A204.1 (cell line): ENCODE measurements at regions not wholly inside any gene's neighbourhood (a gene's known extent, or its start where the extent isn't known, plus 50 kb on each side); places are given as distances from the start of the nearest gene placed in this dataset.
"Not testable (repeated sequence)": the region's sequence is repeated elsewhere in the genome, so short reads cannot be mapped to it uniquely, and the experiment has no call there.

Source experiments
- FAIRE-seq: peaks from 2 replicates; lab custom pipeline; 2012; peaks lifted over from hg19 to GRCh38; lab: Jason Lieb, UNC

DNA sequence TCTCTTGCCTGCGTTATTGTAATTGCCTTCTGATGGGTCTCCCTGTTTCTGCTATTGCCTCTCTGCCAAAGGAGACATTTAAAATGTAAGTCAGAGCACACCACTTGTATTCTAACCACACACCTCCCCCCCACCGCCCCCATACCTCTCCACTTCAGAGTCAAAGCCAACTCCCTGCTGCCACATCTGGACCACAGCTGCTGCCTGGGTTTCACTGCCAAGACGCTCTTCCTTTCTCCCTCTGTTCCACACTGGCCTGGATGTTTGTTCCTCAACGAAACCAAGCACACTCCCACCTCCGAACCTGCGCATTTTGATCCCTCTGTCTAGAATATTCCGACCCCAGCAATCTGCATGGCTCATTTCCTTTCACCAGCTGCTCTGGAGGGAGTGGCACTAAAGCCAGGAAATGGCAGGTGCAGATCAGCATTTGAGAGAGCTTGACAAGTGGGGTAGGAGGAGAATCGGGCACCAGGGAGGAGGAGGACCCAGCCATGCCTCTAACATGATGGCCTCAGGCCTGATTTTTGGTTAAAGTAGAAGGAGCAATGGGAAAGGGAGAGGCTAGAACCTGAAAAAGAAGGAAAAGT lies 92.4 kb upstream of the HS3ST2 start:
- no peak for FAIRE-seq

DNA sequence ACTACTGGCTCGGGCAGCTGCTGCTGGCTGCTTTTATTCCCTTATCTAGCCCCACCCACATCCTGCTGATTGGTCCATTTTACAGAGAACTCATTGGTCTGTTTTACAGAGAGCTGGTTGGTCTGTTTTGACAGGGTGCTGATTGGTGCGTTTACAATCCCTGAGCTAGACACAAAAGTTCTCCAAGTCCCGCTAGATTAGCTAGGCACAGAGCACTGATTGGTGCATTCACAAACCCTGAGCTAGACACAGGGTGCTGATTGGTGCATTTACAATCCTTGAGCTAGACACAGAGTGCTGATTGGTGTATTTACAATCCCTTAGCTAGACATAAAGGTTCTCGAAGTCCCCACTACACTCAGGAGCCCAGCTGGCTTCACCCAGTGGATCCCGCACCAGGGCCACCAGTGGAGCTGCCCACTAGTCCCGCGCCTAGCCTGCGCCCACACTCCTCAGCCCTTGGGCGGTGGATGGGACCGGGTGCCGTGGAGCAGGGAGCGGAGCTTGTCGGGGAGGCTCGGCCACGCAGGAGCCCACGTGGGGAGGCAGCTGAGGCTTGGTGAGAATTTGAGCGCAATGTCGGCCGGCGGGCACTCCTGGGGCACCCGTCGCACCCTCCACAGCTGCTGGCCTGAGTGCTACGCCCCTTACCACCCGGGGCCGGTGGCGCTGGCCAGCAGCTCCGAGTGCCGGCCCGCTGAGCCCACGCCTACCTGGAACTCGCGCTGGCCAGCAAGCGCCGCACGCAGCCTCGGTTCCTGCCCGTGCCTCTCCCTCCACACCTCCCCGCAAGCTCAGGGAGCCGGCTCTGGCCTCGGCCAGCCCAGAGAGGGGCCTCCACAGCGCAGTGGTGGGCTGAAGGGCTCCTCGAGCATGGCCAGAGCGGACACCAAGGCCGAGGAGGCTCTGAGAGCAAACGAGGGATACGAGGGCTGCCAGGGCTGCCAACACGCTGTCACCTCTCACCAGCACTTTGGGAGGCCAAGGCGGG lies 91.1 kb upstream of the HS3ST2 start:
- FAIRE-seq: not testable (repeated sequence)

DNA sequence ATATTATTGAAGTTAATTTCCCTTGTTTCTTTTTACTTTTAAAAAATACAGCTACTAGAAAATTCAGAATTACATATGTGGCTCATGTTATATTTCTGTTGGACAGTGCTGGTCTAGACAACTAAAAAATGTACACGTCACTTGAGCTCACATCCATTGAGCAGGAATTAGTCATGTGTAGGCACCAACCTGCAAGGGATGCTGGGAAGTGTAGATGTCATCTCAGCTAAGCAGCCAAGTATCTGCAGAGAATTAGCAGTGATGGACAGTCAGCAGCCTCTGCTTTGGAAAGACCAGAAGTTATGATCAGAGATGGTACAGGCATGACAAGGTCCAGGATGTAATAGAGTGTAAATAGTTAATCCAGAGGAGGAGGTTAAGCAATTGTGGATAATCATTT lies 87.1 kb upstream of the HS3ST2 start:
- FAIRE-seq: no peak

DNA sequence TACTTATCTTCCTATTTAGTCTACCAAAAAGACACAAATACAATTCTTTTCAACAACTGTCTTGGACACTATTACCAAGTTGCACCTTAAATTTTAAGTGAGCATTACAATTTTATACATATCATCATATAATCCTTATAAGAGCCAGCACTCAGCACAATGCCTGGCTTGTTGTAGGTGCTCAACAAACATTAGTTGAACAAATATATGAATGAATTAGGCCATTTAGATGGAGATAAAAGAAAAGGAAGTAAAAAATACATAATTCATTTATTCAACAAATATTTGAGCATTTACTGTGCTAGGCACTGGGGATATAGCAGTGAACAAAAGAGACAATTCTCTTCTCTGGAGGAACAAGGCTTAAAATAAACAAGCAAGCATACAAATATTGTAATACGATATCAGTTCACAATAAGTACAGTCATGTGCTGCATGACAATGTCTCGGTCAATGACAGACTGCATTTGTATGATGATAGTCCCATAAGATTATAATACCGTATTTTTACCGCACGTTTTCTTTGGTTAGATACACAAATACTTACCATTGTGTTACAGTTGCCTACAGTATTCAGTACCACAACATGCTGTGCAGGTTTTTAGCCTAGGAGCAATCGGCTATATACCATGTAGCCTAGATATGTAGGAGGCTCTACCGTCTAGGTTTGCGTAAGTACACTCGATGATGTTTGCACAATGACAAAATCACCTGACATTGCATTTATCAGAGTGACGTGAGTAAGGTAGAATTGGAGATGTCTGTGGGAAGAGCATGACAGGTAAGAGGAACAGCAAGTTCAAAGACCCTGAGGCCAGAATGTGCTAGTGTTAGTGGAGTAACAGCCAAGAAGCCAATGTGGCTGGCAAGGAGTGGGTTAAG lies 86.4 kb upstream of the HS3ST2 start:
- no peak for FAIRE-seq

DNA sequence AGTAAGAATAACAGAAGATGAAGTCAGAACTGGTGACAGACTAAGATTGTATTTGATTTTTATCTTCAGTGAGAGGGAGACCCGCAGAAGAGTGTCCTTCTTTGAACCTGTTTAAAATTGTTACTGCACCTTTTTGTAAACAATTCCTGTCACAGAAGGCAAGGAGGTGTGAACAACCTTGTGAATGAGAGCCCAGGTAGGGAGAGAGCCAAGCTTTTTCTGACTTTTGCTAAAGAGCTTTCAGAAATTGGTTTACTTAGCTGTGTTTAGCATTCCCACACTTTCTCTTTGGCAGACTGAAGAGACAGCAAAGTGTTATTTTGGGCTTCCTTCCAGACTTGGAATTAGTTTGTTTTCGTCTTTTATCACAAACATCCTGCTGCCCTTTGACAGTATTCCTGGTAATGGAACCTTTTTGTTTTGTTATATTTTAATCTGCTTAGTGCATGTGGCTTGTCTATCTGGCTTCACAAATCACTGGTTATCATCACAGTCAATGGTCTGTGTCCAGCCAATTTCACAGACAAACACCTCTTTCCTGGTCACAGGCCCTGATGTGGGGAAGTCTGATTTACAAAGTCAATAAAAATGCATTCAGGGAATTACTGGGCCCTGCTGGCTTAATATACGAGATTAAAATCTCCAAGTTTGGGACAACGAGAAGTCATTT lies 85.7 kb upstream of the HS3ST2 start:
- no peak for FAIRE-seq

DNA sequence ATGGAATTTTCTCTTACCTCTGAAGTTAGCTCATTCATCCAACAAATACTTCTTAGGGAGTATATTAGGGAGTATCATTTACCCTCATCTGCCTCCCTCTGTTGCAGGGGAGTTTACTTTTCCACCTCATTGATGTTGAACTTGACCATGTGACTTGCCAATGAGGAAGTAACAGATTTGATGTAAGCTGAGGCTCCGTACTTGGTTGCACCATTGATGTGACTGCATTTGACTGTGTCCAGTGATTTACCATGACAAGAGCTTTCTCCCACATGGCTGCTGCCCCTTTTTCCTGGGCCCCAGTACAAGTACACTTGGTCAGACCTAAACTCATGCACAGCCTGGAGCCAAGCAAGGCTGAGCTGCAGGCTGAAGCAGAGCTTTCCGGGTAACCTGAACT lies 81.6 kb upstream of the HS3ST2 start:
- FAIRE-seq: no peak

DNA sequence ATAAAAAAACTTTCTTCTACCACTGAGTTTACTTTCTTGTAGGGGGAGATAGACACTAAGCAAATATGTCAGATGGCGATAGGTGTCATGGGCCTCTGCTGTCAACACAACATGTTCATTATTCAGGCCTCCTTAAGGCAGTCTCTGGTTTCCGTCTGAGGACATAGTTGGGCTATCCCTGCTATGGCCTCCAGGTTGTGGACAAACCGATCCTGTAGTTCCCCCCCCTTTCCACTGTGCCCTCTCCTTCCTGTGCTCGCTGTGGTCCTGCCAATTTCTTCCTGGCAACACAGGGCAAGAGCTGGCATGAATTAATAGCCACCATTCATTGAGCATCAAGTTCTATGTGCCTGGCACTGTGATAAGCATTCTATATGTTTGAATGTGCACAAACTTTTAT lies 81.0 kb upstream of the HS3ST2 start:
- no peak for FAIRE-seq

DNA sequence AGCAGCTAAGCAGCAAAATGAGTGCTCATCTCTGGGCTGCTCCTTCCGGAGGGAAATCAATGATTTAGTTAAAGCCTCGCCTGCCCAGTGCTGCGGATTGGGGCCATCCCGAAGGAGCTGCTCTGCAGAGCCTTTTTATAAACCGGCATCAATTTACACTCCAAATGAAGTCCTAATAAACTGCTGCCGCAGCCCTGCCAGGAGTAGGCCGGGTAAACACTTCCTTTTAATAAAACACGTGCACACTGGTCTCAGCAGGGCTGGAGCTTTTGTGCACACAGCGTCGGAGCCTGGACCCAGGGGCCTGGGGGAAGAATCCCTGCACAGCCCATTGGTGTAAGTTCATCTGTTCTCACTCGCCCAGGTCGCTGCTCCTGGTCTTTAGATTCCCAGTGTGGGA lies 79.6 kb upstream of the HS3ST2 start:
- no peak for FAIRE-seq

DNA sequence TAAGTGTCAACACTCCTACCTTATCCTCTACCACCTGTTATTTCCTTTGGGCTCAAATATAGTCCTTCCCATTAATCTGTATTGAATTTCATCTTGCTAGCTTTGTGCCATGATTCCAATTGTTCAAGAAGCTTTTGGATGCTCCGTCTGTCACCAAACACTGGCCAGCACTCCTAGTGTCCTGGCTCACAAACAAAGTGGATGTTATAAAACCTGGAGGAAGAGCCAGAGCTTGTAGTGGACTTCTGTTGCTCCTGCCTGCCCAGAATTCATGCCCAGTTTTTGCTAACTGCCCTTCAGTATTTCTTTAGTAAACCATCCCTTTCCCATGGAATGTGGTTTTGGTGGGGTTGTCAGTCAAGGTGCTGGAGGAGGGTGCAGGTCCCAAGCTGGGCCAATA lies 77.2 kb upstream of the HS3ST2 start:
- FAIRE-seq: no peak

DNA sequence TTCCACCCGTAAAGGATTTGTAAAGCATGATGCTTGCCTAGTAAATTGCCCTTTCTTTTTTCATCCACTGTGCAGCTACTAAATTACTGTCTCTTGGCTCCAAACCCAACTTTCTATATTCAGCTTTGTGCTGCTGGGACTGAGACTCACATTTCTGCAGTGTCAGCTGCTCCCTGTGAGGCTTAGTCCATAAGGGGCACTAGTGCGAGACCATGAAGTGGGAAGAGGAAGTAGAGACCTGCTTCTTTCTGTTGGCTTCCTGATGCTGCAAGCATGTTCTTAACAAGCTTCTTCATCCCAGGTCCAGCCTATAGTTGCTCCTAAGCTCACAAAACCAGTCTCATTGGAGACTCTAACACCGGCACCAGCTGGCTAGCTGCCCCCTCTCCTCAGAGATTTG lies 74.9 kb upstream of the HS3ST2 start:
- no peak for FAIRE-seq

DNA sequence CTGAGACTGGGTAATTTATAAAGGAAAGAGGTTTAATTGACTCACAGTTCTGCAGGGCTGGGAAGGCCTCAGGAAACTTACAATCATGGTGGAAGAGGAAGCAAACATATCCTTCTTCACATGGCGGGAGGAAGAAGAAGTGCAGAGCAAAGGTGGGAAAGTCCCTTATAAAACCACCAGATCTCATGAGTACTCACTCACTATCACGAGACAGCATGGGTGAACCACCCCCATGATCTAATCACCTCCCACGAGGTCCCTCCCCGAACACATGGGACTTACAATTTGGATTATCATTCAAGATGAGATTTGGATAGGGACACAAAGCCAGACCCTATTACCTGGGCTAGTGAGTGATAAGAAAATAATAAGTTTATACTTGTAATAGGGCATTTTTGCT lies 70.6 kb upstream of the HS3ST2 start:
- FAIRE-seq: no peak

DNA sequence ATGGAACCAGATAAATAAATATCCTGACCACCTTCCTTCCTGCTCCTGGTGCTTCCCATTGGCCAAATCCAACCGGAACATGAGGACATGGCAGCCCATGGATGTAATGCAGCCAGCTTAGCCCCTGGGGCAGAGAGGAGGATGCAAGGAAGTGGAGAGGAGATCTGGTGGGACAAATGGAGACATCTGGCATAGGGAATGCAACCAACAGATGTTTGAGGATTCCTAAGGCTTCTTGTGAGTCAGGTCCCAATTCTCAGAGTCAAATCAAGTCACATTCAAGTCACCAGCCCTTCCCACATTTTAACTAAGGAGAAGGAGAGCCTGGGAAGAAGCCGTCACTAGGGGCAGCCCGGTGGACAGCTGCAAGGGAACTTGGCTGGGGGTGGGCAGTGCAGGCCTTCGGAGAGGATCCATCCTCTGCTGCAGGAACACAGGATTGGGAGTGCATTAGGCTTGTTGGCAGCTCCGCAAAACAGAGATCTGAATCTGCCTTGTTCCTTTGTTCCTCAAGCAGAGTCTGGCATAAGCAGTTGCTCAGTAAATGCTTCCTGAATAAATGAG lies 62.8 kb upstream of the HS3ST2 start:
- no peak for FAIRE-seq

DNA sequence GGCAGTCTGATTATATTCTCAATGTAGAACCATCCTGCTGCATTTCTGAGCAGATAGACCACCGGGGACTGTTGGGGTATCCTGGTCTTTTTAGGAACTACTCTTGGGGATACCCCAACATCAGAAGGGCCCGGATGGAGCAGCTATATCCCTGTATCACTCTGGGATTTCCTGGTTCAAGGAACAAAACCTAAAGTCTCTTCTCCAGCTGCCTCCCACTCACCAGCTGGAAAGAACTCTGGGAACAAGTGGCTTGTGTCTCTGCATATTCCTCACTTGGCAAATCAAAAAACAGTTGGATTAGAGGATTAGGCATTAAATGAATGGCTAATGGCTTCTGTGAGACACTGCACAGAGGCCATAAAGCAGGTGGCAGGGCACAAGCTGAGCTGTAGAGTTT lies 62.3 kb upstream of the HS3ST2 start:
- no peak for FAIRE-seq

DNA sequence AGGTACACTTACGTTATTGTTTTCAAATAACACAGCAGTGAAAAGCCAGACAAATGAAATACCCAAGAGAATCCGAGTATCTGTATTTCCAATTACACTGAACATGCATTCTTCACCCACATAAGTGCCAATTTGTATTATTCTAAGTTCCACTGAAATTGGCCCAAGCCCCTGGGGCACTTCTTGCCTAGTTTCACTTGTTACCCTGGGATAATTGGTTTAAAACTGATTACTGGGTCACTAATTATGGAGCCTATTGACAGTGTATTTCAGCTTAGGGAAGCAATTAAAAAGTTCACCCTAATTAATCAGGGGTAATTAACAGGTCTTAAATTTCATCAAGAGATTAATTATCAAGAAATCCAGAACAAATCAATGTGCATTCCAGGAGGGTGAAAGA lies 60.5 kb upstream of the HS3ST2 start:
- FAIRE-seq: no peak

DNA sequence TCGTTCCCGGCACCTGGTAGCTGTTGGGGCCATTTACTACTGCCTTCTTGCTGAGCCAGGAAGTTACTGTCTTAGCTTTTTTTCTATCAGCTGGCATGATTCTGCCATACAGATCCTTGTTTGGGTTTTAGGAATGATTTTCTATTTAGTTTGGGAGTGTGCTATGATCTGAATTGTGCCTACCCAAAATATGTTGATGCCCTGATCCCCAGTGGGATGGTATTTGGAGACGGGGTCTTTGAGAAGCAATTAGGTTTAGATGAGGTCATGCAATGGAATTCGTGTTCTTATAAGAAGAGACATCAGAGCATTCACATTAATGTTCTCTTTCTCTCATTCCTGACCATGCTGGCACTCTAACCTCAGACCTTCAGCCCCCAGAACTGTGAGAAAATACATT lies 59.4 kb upstream of the HS3ST2 start:
- no peak for FAIRE-seq

DNA sequence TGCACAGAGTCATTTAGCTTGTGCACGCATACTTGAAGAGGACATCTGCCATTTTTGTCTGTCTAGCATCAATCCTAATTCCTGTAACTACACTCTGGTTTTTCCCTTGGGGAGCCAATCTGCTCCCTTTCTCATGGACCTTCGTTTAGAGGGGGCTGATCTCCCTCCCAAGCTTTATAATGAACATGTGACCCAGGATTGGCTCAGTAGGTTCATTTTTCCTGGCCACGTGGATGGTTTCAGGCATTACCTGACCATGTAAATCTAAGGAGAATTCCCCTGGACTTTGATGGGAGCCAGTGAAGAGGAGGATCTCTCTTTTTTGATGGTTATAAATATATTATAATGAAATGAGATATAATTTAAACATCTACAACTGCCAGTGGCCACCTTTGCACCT lies 56.8 kb upstream of the HS3ST2 start:
- FAIRE-seq: no peak

DNA sequence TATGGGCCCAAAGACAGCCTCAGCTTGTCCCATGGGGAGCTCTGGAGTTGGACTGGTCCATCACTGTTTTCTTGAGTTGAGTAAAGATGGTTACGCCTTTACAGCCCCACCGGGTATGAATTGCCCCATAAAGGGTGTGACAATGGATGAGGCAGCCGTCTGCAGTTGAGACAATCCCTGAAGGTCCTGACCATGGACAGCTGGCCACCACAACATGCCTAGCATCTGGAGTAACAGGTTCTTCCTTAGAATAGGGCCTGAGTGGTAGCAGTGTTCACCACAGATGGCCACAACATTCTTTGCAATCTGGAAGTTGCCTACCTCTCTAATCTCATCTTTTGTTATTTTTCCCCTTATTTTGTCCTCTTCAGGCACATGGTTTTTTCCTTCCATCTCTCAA lies 51.5 kb upstream of the HS3ST2 start:
- no peak for FAIRE-seq

DNA sequence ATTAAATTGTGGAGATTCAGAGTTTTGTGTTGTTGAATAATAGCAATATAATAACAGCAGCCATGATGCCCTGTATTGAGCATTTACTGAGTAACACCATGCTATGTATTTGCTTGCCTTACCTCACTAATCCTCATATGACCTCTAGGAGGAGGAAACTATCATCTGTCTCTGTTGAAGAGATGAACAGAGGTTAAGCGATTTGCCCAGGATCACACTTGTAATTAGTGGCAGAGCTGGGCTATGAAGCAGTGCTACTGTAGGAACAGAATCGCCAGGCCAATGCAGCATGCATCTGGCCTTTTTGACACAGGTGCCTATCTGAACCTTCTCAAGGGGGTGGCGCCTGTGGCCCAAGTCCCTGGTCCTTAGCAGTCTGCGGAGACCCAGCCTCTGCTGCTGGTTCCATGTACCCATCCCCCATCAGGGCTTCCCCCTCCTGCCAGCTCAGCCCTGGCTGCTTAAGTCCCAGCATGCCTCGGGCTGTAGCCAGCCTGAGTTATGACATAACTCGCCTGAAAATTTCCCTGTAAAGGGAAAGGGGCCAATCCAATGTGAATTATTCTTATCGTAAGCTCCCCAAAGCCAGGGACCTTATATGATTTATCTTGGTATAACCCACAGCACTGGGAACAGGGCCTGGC lies 50.4 kb upstream of the HS3ST2 start:
- no peak for FAIRE-seq
